ENCODE measurements at regions not wholly inside any gene's neighbourhood (a gene's known extent, or its start where the extent isn't known, plus 50 kb on each side); places are given as distances from the start of the nearest gene placed in this dataset.

DNA sequence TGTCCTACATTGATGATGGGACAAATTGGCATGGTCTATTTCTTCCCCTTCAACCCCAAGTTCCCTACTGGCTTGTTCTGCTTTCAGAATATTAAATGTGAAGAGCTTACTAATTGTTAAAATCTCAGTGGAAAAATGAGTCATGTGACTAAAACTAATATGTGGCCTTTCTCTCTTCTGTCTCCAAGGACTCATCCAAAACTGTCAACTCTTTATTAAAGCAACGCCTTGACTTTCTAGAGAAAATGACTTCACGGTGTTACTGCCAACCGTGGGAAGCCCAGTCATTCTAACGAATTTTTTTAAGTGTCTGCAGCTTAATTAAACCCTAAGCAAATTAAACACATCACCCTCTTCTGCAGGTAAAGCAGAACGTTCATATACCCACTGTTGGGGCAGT, 431.6 kb downstream of the DTWD2 start (continued):
- TF ChIP-seq PRDM15 (CRISPR knock-in tag; IDR thresholded peaks at IDR 0.05) (no peak), NR1H2 (CRISPR knock-in tag; IDR thresholded peaks at IDR 0.05) (no peak), TEAD4 (CRISPR knock-in tag; IDR thresholded peaks at IDR 0.05) (no peak), GABPB1 (CRISPR knock-in tag; IDR thresholded peaks at IDR 0.05) (no peak), TP53 (CRISPR knock-in tag; IDR thresholded peaks at IDR 0.05) (no peak), NFYB (CRISPR knock-in tag; conservative IDR thresholded peaks at IDR 0.05; ENCODE audit: low read depth) (no peak)
- TF ChIP-seq, protein P1, sequence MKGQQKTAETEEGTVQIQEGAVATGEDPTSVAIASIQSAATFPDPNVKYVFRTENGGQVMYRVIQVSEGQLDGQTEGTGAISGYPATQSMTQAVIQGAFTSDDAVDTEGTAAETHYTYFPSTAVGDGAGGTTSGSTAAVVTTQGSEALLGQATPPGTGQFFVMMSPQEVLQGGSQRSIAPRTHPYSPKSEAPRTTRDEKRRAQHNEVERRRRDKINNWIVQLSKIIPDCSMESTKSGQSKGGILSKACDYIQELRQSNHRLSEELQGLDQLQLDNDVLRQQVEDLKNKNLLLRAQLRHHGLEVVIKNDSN (CRISPR knock-in tag; IDR thresholded peaks at IDR 0.05): no peak

DNA sequence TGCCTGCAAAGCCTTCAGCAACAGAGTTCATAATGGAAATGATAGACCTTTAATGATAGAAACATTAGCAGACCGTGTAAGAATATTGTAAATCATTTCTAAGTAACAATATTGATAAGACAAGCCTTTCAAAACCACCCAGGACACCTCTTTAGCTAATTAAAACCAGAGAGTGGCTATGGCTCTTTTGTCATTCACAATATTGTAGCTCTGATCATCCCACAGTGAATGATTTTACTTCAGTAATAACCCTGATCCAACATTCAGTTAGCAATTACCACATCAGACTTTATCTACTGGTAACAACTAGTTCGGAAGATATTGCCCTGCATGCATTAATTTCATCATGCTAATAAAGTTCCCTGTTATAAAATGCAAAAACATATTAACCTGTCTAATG, 432.6 kb downstream of the DTWD2 start:
- DNase-seq (ENCODE audit: low spot score) (no peak), ATAC-seq (no peak)
- ChIA-PET CTCF (no interaction called here), POLR2A (no interaction called here)
- H3K4me1 Mint-ChIP-seq: peaks cover 25% of the 10 kb centered on the region
- H3K27ac Mint-ChIP-seq: no peak overlapping the region
- H3K4me3 Mint-ChIP-seq: no peak overlapping the region
- no peaks in the 10 kb centered on the region for H3K9me3 Mint-ChIP-seq
- H3K36me3 Mint-ChIP-seq: no peaks in the 10 kb centered on the region
- no peaks in the 10 kb centered on the region for H3K27me3 Mint-ChIP-seq (ENCODE audit: low read depth)
- TF ChIP-seq ZNF317 (CRISPR knock-in tag; IDR thresholded peaks at IDR 0.05; ENCODE audit: borderline replicate concordance, low read depth) (no peak), ZNF532 (CRISPR knock-in tag; IDR thresholded peaks at IDR 0.05; ENCODE audit: borderline replicate concordance) (no peak), ATF1 (CRISPR knock-in tag; IDR thresholded peaks at IDR 0.05) (no peak), ZNF423 (CRISPR knock-in tag; IDR thresholded peaks at IDR 0.05) (no peak), ZNF396 (CRISPR knock-in tag; IDR thresholded peaks at IDR 0.05; ENCODE audit: borderline replicate concordance) (no peak), ZNF263 (CRISPR knock-in tag; IDR thresholded peaks at IDR 0.05; ENCODE audit: low read depth) (no peak), ZNF512 (CRISPR knock-in tag; IDR thresholded peaks at IDR 0.05; ENCODE audit: borderline replicate concordance) (no peak), E2F1 (CRISPR knock-in tag; IDR thresholded peaks at IDR 0.05) (no peak), MXD4 (CRISPR knock-in tag; IDR thresholded peaks at IDR 0.05; ENCODE audit: borderline replicate concordance) (no peak), AR (CRISPR knock-in tag; IDR thresholded peaks at IDR 0.05) (no peak), CBFB (CRISPR knock-in tag; IDR thresholded peaks at IDR 0.05; ENCODE audit: low read depth) (no peak), SMAD4 (CRISPR knock-in tag; IDR thresholded peaks at IDR 0.05) (no peak)
- TF ChIP-seq, protein P2, sequence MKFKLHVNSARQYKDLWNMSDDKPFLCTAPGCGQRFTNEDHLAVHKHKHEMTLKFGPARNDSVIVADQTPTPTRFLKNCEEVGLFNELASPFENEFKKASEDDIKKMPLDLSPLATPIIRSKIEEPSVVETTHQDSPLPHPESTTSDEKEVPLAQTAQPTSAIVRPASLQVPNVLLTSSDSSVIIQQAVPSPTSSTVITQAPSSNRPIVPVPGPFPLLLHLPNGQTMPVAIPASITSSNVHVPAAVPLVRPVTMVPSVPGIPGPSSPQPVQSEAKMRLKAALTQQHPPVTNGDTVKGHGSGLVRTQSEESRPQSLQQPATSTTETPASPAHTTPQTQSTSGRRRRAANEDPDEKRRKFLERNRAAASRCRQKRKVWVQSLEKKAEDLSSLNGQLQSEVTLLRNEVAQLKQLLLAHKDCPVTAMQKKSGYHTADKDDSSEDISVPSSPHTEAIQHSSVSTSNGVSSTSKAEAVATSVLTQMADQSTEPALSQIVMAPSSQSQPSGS (CRISPR knock-in tag; IDR thresholded peaks at IDR 0.05; ENCODE audit: borderline replicate concordance, low read depth): no peak
- TF ChIP-seq, protein P1 (CRISPR knock-in tag; IDR thresholded peaks at IDR 0.05): no peak
